HG02759 (cell line): ENCODE measurements at regions not wholly inside any gene's neighbourhood (a gene's known extent, or its start where the extent isn't known, plus 50 kb on each side); places are given as distances from the start of the nearest gene placed in this dataset.

Source experiments
- ATAC-seq: cut with Tn5 transposase; IDR thresholded peaks from one replicate; pipeline ENCODE4 v1.9.1; 2021; ENCODE audit warnings: mild to moderate bottlenecking, moderate library complexity; ENCODE audit not compliant: unreplicated experiment

GRCh38 chr12:67832155-67832554 is 157.1 kb upstream of the IFNG-AS1 start:
- no peak for ATAC-seq

- ATAC-seq, result no peak
Observed at GRCh38 chr12:67833602-67834001, 155.6 kb upstream of the IFNG-AS1 start.

- no peak for ATAC-seq
Observed at GRCh38 chr12:67837876-67838275, 151.4 kb upstream of the IFNG-AS1 start.

GRCh38 chr12:67842124-67842523 is 147.1 kb upstream of the IFNG-AS1 start:
- ATAC-seq, result no peak

GRCh38 chr12:67843257-67843656 is 146.0 kb upstream of the IFNG-AS1 start:
- ATAC-seq, result no peak

GRCh38 chr12:67852701-67853100 is 136.5 kb upstream of the IFNG-AS1 start:
- ATAC-seq, result no peak

GRCh38 chr12:67853204-67853603 is 136.0 kb upstream of the IFNG-AS1 start:
- no peak for ATAC-seq

- ATAC-seq, result no peak
Observed at GRCh38 chr12:67854351-67854750, 134.9 kb upstream of the IFNG-AS1 start.

GRCh38 chr12:67855103-67855502 is 134.1 kb upstream of the IFNG-AS1 start:
- ATAC-seq, result no peak

GRCh38 chr12:67871231-67871630 is 118.0 kb upstream of the IFNG-AS1 start:
- no peak for ATAC-seq

GRCh38 chr12:67873355-67873754 is 115.9 kb upstream of the IFNG-AS1 start:
- ATAC-seq, result no peak

GRCh38 chr12:67876305-67876915 is 112.8 kb upstream of the IFNG-AS1 start:
- ATAC-seq, result no peak

GRCh38 chr12:67877727-67878126 is 111.5 kb upstream of the IFNG-AS1 start:
- ATAC-seq, result no peak

- no peak for ATAC-seq
Observed at GRCh38 chr12:67879937-67880336, 109.3 kb upstream of the IFNG-AS1 start.

- ATAC-seq, result no peak
Observed at GRCh38 chr12:67881565-67881964, 107.7 kb upstream of the IFNG-AS1 start.

GRCh38 chr12:67884596-67884995 is 104.7 kb upstream of the IFNG-AS1 start:
- ATAC-seq, result no peak

GRCh38 chr12:67885375-67886169 is 103.7 kb upstream of the IFNG-AS1 start:
- ATAC-seq, result no peak

- no peak for ATAC-seq
Observed at GRCh38 chr12:67887065-67887464, 102.2 kb upstream of the IFNG-AS1 start.

- no peak for ATAC-seq
Observed at GRCh38 chr12:67889931-67890330, 99.3 kb upstream of the IFNG-AS1 start.

GRCh38 chr12:67890726-67891258 is 98.5 kb upstream of the IFNG-AS1 start:
- no peak for ATAC-seq

- ATAC-seq, result no peak
Observed at GRCh38 chr12:67891596-67891995, 97.7 kb upstream of the IFNG-AS1 start.
